GM18868 (cell line): ENCODE measurements at regions not wholly inside any gene's neighbourhood (a gene's known extent, or its start where the extent isn't known, plus 50 kb on each side); places are given as distances from the start of the nearest gene placed in this dataset.

ENCODE experiments used
- ATAC-seq: cut with Tn5 transposase; IDR thresholded peaks from one replicate; pipeline ENCODE4 v1.9.1; 2021; ENCODE audit warnings: mild to moderate bottlenecking, moderate library complexity; ENCODE audit not compliant: unreplicated experiment

GRCh38 chr4:22030881-22031280 lies 82.3 kb upstream of the KCNIP4 start:
- no peak for ATAC-seq

- ATAC-seq = no peak
Observed at GRCh38 chr4:22030307-22030706, 81.7 kb upstream of the KCNIP4 start.

GRCh38 chr4:22029803-22030202 lies 81.2 kb upstream of the KCNIP4 start:
- peak; percentile 63 for ATAC-seq

- ATAC-seq = no peak
Observed at GRCh38 chr4:22021106-22021505, 72.5 kb upstream of the KCNIP4 start.

GRCh38 chr4:22020129-22020528 lies 71.6 kb upstream of the KCNIP4 start:
- ATAC-seq = no peak

GRCh38 chr4:22019676-22020075 lies 71.1 kb upstream of the KCNIP4 start:
- ATAC-seq = no peak

GRCh38 chr4:22014222-22014741 lies 65.7 kb upstream of the KCNIP4 start:
- no peak for ATAC-seq

GRCh38 chr4:22003878-22004277 lies 55.3 kb upstream of the KCNIP4 start:
- ATAC-seq = no peak
